ENCODE measurements at regions not wholly inside any gene's neighbourhood (a gene's known extent, or its start where the extent isn't known, plus 50 kb on each side); places are given as distances from the start of the nearest gene placed in this dataset.

DNA sequence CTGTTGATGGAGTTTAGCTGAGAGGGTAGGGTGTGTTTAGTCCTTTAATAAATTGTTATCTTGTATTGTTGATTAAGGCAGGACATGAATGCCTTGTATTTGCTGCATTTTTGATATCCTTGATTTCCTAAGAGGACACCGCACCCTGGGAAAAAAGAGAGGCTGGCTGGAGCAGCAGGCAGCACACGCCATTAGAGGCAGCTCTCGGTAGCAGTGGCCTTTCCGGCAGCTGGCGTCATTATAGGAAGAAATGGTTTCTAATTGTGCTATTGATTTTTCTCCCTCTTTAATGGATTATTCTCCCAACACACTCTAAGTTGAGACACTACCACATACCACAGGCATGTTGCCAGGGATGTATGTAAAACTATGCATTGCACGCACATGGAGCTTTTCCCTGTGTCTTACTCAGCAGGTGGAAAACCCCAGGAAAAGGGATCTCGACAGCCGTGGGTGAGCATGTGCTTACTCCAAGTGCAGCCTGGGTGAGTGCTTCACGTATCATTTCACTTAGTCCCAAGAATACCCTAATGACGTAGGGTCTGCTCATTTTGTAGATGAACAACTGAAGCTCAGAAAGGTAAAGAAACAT is 440.4 kb upstream of the RUNX1 start:
- no peaks in the 10 kb centered on the region for H3K36me3 ChIP-seq
- no peaks in the 10 kb centered on the region for H3K9me3 ChIP-seq
- TF ChIP-seq, protein P1, sequence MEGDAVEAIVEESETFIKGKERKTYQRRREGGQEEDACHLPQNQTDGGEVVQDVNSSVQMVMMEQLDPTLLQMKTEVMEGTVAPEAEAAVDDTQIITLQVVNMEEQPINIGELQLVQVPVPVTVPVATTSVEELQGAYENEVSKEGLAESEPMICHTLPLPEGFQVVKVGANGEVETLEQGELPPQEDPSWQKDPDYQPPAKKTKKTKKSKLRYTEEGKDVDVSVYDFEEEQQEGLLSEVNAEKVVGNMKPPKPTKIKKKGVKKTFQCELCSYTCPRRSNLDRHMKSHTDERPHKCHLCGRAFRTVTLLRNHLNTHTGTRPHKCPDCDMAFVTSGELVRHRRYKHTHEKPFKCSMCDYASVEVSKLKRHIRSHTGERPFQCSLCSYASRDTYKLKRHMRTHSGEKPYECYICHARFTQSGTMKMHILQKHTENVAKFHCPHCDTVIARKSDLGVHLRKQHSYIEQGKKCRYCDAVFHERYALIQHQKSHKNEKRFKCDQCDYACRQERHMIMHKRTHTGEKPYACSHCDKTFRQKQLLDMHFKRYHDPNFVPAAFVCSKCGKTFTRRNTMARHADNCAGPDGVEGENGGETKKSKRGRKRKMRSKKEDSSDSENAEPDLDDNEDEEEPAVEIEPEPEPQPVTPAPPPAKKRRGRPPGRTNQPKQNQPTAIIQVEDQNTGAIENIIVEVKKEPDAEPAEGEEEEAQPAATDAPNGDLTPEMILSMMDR (IDR thresholded peaks at IDR 0.05) = no peak
- no peak for TF ChIP-seq POLR2A (IDR thresholded peaks at IDR 0.05)
- WGBS, 4 donors = 88 to 94% (median 91%) methylated on average over 10 of the region's 10 CpGs
- no peak overlapping the region for H3K4me3 ChIP-seq
- no peak for ATAC-seq
- intact Hi-C loops (cut with DNase I) = loop anchor here in 1 of 10 donors (5.0 to 10.0 kb wide), 2 partner anchors 33 to 55 kb away; no protein-coding TSS in a partner anchor
- no peak for DNase-seq
- no peak overlapping the region for H3K27ac ChIP-seq
- H3K4me1 ChIP-seq = peaks cover 0 to 18% (median 0%) of the 10 kb centered on the region in 12 donors
- H3K27me3 ChIP-seq = no peaks in the 10 kb centered on the region

DNA sequence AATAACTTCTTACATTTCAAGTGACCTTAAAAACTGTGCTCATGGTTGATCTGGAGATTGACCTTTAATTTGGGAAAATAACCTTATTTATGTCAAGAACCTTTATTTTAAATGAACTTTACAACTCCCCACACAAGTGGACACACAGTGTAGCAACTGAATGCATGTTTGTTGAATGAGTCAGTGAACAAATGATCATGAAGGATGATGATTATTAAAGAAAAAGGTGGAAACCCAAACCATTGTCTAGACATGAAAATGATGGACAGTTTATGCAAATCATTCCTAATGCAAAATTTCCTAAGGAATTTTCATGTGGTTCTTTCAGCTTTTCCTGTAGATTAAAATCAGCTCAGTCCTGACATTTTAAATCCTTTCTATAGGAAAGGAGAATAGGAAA is 439.8 kb upstream of the RUNX1 start:
- TF ChIP-seq POLR2A (IDR thresholded peaks at IDR 0.05) = no peak
- TF ChIP-seq, protein P1 (IDR thresholded peaks at IDR 0.05) = no peak
- Histone ChIP-seq H3K36me3 (no peaks in the 10 kb centered on the region), H3K27me3 (no peaks in the 10 kb centered on the region), H3K4me3 (no peak overlapping the region), H3K4me1 (peaks cover 0 to 18% (median 0%) of the 10 kb centered on the region in 12 donors), H3K27ac (no peak overlapping the region), H3K9me3 (no peaks in the 10 kb centered on the region)
- intact Hi-C loops (cut with DNase I) = loop anchor here in 1 of 10 donors (5.0 to 10.0 kb wide), 2 partner anchors 33 to 56 kb away; no protein-coding TSS in a partner anchor
- no peak for ATAC-seq
- DNase-seq = no peak

DNA sequence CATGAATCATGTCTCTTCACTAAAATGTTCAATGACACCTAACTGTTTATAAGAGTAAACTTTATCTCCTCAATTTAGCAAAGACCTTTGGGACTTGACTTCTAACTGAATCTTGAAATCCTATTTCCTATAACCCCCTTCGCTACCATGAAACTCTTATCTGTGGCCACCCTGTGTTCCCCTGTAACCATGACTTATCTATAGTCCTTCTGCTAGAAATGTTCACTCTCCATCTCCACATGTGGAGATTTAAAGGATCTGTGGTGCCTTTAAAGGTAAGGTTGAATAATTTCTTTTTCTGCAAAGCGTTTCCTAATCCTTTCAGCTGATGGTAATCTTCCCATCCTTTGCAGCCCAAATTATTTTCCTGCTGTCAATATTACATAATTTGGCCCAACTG is 436.3 kb upstream of the RUNX1 start:
- Histone ChIP-seq H3K9me3 (no peaks in the 10 kb centered on the region), H3K27ac (no peak overlapping the region), H3K27me3 (peaks cover 0 to 4% (median 0%) of the 10 kb centered on the region in 9 donors), H3K4me1 (no peaks in the 10 kb centered on the region), H3K4me3 (no peak overlapping the region), H3K36me3 (no peaks in the 10 kb centered on the region)
- ATAC-seq (no peak), DNase-seq (no peak)
- no peak for TF ChIP-seq POLR2A (IDR thresholded peaks at IDR 0.05)
- TF ChIP-seq, protein P1 (IDR thresholded peaks at IDR 0.05) = no peak
- 72 to 80% (median 77%) methylated on average over 2 of the region's 2 CpGs for WGBS, 4 donors
- intact Hi-C loops (cut with DNase I) = loop anchor here in 1 of 10 donors (5.0 to 10.0 kb wide), 2 partner anchors 37 to 59 kb away; no protein-coding TSS in a partner anchor

DNA sequence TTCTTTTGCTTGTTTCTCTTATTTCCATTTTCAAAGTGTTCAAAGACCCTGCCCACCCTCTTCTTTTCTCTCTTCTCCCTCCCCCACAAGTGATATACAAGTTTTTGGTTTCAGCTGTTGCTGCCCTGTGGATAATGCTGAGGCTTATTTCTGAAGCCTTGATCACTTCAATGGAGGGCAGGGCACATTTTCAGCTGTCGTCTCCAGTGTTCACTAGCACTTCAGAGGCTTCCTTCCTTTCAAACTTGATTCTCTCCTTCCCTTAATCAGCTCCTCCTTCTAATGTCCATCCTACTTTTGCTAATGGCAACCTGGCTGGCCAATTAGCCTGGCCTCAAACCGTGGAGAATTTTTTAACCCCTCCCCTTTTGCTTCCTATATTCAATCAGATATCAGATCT is 435.7 kb upstream of the RUNX1 start:
- no peak for TF ChIP-seq POLR2A (IDR thresholded peaks at IDR 0.05)
- TF ChIP-seq, protein P1 (IDR thresholded peaks at IDR 0.05) = no peak
- Histone ChIP-seq H3K27ac (no peak overlapping the region), H3K9me3 (peaks cover 0 to 4% (median under 1%) of the 10 kb centered on the region in 12 donors), H3K4me1 (no peaks in the 10 kb centered on the region), H3K4me3 (no peak overlapping the region), H3K27me3 (peaks cover 0 to 4% (median 0%) of the 10 kb centered on the region in 9 donors), H3K36me3 (no peaks in the 10 kb centered on the region)
- no peak for ATAC-seq
- no peak for DNase-seq
- WGBS, 4 donors = 54 to 61% (median 57%) methylated on average over 2 of the region's 2 CpGs
- intact Hi-C loops (cut with DNase I) = loop anchor here in 1 of 10 donors (5.0 to 10.0 kb wide), 2 partner anchors 37 to 60 kb away; no protein-coding TSS in a partner anchor

All from heart left ventricle (tissue), 16 donors.